ENCODE measurements at regions not wholly inside any gene's neighbourhood (a gene's known extent, or its start where the extent isn't known, plus 50 kb on each side); places are given as distances from the start of the nearest gene placed in this dataset.
"Not testable (repeated sequence)": the region's sequence is repeated elsewhere in the genome, so short reads cannot be mapped to it uniquely, and the experiment has no call there.

GRCh38 chr20:24418731-24419130 lies 50.7 kb upstream of the SYNDIG1 start:
- in situ Hi-C loops (cut with HindIII; ENCODE audit: low sequenced_read_pairs): no loop called here

- in situ Hi-C loops (cut with HindIII; ENCODE audit: low sequenced_read_pairs): no loop called here
These were observed 51.9 kb upstream of the SYNDIG1 start for GRCh38 chr20:24417485-24417884.

DNA sequence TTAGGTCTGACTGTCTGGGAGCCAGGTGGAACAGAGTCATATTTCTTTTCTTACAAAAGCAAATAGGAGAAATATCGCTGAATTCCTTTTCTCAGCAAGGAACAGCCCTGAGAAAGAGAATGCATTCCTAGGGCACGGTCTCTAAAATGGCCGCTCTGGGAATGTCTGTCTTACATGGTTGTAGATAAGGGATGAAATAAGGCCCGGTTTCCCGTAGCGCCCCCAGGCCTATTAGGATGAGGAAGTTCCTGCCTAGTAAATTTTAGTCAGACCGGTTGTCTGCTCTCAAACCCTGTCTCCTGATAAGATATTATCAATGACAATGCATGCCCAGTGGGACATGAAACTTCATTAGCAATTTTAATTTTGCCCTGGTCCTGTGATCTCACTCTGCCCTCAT lies 54.0 kb upstream of the SYNDIG1 start:
- in situ Hi-C loops (cut with HindIII; ENCODE audit: low sequenced_read_pairs): not testable (repeated sequence)

- in situ Hi-C loops (cut with HindIII; ENCODE audit: low sequenced_read_pairs): no loop called here
These were observed 57.6 kb upstream of the SYNDIG1 start for GRCh38 chr20:24411834-24412216.

DNA sequence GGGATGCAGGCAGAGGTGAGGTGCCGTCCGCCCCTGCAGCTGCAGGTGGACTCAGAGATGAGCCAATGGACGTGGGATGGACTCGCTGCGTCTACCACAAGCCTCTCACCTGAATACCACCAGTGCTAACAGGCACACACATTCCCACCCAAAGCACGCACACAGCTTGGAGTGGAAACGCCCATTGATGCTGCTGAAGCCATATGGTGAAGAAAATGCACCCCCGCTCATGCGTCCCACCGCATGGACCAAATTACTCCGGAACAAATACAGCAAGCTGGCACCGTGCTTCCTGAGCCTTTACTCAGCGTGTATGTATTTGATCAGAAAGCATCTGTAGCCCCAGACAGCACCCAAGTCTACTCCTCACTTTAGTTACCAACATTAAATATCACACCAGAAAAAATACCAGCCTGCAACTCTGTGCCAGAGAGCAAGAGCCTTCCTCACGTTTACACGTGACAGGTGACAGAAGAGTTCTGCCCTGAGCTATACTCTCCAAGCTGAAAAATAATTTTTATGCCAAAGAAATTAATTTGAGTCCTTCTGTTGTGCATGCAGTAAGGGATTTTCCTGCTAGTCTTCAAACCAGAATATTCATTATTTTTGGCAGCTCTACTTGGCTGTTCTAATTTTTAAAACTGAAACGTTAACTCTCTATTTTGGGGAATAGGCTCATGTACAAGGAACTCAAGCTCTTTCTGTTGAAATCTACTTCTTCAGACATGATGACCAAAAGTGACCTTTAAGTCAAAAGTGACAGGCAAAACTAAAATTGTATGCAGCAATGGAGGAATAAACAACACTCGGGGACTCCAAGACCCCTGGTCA lies 58.2 kb upstream of the SYNDIG1 start:
- in situ Hi-C loops (cut with HindIII; ENCODE audit: low sequenced_read_pairs): no loop called here

DNA sequence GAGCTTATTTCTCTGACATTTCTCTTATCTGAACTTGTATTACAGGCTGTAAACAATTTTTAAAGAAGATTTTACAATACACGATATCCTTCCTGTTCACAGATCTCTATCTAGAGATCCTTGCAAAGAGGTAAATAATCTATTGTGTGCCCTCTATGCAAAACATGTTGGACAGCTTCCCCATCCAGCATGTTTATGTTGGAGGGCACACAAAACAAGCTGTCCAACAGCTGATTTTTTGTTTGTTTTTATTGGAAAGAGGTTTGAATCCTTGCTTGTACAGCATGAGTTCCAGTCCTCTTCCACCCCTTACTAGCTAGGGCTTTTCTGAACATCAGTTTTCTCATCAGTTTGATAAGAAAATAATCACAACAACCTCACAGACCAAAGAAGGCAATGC lies 62.3 kb upstream of the SYNDIG1 start:
- in situ Hi-C loops (cut with HindIII; ENCODE audit: low sequenced_read_pairs): no loop called here

DNA sequence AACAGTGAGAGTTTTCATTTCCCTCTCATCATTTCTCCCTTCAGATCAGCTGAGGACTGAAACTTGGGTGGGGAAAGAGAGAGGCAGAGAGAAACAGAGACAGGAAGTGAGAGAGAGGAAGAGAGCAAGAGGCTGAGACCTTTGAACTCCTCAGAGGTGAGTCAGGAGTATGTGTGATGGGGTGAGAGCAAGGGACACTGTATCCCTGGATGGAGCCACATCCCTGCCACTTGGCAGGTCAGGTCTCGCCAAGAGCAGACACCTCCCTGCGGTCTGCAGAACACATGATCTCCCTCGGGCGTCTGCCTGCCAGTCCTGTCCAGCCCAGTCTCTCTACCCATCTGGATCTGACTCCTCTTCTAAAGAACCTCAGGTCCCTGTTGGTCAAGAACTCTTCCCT lies 62.7 kb upstream of the SYNDIG1 start:
- in situ Hi-C loops (cut with HindIII; ENCODE audit: low sequenced_read_pairs): no loop called here

DNA sequence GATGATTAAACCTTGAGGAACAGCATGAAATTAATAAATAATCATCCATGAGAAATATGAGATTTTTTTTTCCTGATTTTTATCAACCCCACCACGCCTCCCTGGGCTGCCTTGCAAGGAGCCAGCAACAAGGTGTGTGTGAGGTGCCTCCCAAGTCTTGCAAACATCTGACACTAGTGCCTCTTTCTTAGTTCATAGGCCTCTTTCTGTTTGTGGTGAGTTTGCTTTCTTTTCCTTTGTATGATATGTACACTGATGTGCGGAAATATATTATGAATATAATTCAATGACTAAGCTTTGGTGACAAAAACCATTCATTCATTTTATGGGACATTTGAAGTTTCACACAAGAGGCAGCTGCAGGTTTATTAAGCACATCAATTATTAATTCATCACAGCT lies 63.2 kb upstream of the SYNDIG1 start:
- in situ Hi-C loops (cut with HindIII; ENCODE audit: low sequenced_read_pairs): no loop called here

DNA sequence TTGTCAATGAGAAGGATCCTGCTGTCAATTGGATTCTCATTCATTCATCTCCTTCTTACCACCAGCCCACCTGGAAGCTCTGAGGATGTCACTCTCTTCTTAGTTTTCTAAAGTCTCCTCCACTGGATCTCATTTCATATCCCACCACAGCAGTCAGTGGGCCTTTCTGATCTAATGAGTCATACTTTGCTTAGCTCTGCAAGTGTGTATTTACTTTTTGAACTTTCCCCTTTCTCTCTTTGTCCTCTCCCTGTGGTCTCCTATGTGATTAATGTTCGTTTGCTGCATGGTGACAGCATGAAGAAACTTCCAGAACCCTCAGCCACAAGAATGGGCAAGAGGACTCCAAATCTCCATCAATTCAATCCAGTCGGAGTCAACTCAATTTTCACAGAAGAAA lies 63.6 kb upstream of the SYNDIG1 start:
- in situ Hi-C loops (cut with HindIII; ENCODE audit: low sequenced_read_pairs): no loop called here

GRCh38 chr20:24403406-24403805 lies 66.0 kb upstream of the SYNDIG1 start:
- in situ Hi-C loops (cut with HindIII; ENCODE audit: low sequenced_read_pairs): no loop called here

GRCh38 chr20:24402188-24402587 lies 67.2 kb upstream of the SYNDIG1 start:
- in situ Hi-C loops (cut with HindIII; ENCODE audit: low sequenced_read_pairs): no loop called here

DNA sequence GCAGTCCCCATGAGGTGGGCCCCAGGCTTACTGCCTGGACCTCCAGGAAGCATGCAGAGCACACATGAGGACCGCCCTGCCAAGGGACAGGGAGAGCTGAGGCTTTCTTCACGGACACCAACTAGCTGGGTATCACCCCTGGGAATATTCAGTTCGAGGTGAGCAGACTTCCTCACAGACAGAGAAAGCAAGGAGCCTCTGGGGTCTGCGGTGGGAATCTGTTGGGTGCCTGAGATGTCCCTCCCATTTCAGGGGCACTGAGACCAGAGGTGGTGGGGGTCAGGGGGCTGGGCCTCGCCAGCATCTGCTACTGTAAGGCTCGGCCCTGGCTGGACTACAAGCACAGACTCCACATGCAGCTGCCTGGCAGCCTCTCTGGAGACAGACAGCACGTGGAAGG lies 74.3 kb upstream of the SYNDIG1 start:
- in situ Hi-C loops (cut with HindIII; ENCODE audit: low sequenced_read_pairs): no loop called here

- in situ Hi-C loops (cut with HindIII; ENCODE audit: low sequenced_read_pairs): no loop called here
These were observed 75.5 kb upstream of the SYNDIG1 start for GRCh38 chr20:24393903-24394302.

DNA sequence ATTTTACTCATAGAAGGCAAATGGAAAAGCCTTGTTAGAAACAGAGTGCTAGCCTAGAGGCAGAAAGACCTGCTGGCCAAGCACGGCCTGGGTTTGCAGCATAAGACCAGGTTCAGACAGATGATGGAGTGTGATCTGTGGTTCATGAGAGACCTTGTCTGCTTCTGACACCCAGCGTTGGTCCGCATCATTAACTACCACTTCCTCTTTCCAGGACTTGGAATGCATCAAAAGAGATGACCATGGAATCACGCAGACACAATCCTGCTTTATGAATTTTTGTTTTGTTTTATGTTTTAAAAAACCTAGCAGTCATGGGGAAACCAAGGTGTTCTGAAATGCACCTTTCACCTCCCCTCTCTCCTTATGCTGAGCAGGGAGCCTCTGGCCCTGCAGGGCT lies 76.8 kb upstream of the SYNDIG1 start:
- in situ Hi-C loops (cut with HindIII; ENCODE audit: low sequenced_read_pairs): no loop called here

- in situ Hi-C loops (cut with HindIII; ENCODE audit: low sequenced_read_pairs): no loop called here
These were observed 79.7 kb upstream of the SYNDIG1 start for GRCh38 chr20:24389686-24390085.

GRCh38 chr20:24388828-24389380 lies 80.5 kb upstream of the SYNDIG1 start:
- in situ Hi-C loops (cut with HindIII; ENCODE audit: low sequenced_read_pairs): no loop called here

- in situ Hi-C loops (cut with HindIII; ENCODE audit: low sequenced_read_pairs): no loop called here
These were observed 83.9 kb upstream of the SYNDIG1 start for GRCh38 chr20:24385547-24385946.

DNA sequence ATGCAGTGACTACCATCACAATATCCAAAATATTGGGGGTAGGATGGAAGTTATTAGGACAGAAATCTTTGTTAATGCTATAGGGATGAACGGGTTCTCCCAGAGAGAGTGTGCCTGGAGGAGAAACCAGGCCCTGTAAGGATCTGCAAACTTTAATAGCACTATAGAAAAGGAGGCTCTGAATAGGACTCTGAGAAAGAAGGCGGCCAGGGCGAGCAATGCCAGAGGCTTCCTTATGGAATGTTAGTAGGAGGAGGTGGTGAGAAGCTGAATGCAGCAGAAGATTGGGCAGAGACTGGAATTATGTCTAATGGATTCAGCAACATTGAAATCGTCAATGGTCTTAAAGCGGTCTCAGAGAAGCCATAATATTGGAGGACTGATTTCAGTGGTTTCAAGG lies 84.6 kb upstream of the SYNDIG1 start:
- in situ Hi-C loops (cut with HindIII; ENCODE audit: low sequenced_read_pairs): no loop called here

GRCh38 chr20:24382743-24383142 lies 86.7 kb upstream of the SYNDIG1 start:
- in situ Hi-C loops (cut with HindIII; ENCODE audit: low sequenced_read_pairs): no loop called here

DNA sequence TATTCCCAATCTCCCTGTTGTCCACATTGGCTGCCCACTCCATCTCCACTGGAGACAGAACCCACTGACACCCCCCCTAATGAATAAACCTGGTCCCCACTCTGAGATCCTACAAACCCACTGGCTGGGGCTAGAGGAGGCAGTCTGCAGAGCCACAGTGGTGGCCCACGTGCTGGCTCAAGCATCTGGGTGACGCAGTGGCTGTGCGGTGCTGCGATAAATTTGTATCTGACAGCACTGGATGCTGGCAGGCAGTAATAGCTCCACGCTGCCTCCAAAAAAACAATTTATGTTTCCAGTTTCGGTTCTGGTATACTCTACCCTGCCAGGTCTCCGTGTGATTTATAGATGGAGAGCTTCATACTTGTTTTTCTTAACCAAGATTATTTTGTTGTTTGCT lies 87.1 kb upstream of the SYNDIG1 start:
- in situ Hi-C loops (cut with HindIII; ENCODE audit: low sequenced_read_pairs): no loop called here

DNA sequence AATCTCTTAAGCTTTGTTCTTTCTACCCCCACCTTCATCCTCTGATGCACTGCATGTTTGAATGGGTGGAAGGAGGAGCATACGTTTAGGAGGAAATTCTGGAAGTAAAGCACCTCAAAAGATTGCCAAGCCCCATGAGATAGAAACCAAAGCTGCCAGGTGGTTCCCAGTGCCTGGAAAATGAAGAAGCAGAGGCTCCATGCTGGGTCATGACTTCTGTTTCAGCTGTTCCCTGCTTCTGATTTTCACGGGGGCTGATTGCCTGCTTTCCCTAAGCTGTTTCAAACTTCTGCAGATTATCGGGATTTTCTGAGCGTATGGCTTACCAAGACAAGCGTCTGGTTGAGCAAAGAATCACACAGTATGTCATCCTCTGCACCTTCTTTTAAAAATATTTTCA lies 87.5 kb upstream of the SYNDIG1 start:
- in situ Hi-C loops (cut with HindIII; ENCODE audit: low sequenced_read_pairs): no loop called here

- in situ Hi-C loops (cut with HindIII; ENCODE audit: low sequenced_read_pairs): no loop called here
These were observed 89.9 kb upstream of the SYNDIG1 start for GRCh38 chr20:24379484-24379927.

All from endothelial cell of hepatic sinusoid (primary cell).